T-cell (primary cell): ENCODE measurements at regions not wholly inside any gene's neighbourhood (a gene's known extent, or its start where the extent isn't known, plus 50 kb on each side); places are given as distances from the start of the nearest gene placed in this dataset.

Experiments
- ATAC-seq, 4 experiments: fragments of 200-7000 bp in 3 of 4; fragments of 150-1000 bp in 1 of 4; cut with Tn5 transposase; replicated peaks in 1 of 4; 1 replicate in 3 of 4; 2 replicates in 1 of 4; pipeline ENCODE4 v1.10.0; 2021; ENCODE audit warnings: moderate library complexity in 3 of 4, mild to moderate bottlenecking in 2 of 4, moderate number of reproducible peaks in 1 of 4
- CTCF ChIA-PET, 2 donors: fragments of 300-600 bp; sonication (Branson Sonifier 250); formaldehyde crosslinking; loops; one replicate each; lab custom pipeline; 2022; ENCODE audit warnings: antibody characterized with exemption in 2 of 2; lab: Charles Lee
- POLR2A ChIA-PET, 2 donors: fragments of 300-600 bp; sonication (Branson Sonifier 250); formaldehyde crosslinking; loops; one replicate each; lab custom pipeline; 2022; ENCODE audit warnings: antibody characterized with exemption in 2 of 2; lab: Charles Lee
- DNase-seq, 35 experiments: peaks; one replicate each; pipeline versions ENCODE4 v3.0.0 to v3.0.0-alpha.2; 2013 to 2023
- H3K27ac ChIP-seq: one replicate; pipeline ENCODE4 v1.5.1; 2013; ENCODE audit warnings: low read length
- H3K27me3 ChIP-seq, 2 experiments: replicated peaks in 1 of 2; 1 replicate in 1 of 2; 2 replicates in 1 of 2; pipeline versions ENCODE4 v1.6.1 to v1.7.0; 2013; ENCODE audit warnings: low read length in 1 of 2, mixed read lengths in 1 of 2; ENCODE audit not compliant: control insufficient read depth in 2 of 2, insufficient read depth in 2 of 2; ENCODE audit errors: extremely low read depth in 1 of 2
- H3K36me3 ChIP-seq, 2 donors: 1 replicate in 1 of 2; 2 replicates in 1 of 2; pipeline versions ENCODE4 v1.6.1 to v1.7.0; 2013; ENCODE audit warnings: low read length in 1 of 2; ENCODE audit not compliant: control insufficient read depth in 2 of 2, insufficient read depth in 1 of 2; ENCODE audit errors: extremely low read depth in 1 of 2
- H3K4me1 ChIP-seq, 2 experiments: 1 replicate in 1 of 2; 2 replicates in 1 of 2; pipeline versions ENCODE4 v1.6.1 to v1.7.0; 2013; ENCODE audit warnings: low read length in 2 of 2, mixed read lengths in 1 of 2; ENCODE audit not compliant: insufficient read depth in 2 of 2, control insufficient read depth in 1 of 2; ENCODE audit errors: extremely low read depth in 1 of 2
- H3K4me3 ChIP-seq, 2 donors: 1 replicate in 1 of 2; 2 replicates in 1 of 2; pipeline versions ENCODE4 v1.5.1 to v1.7.0; 2013; ENCODE audit warnings: mild to moderate bottlenecking in 2 of 2, low read length in 1 of 2, moderate library complexity in 1 of 2; ENCODE audit not compliant: control insufficient read depth in 1 of 2; ENCODE audit errors: extremely low read depth in 1 of 2
- H3K9me3 ChIP-seq: 2 replicates; pipeline ENCODE4 v1.7.0; 2013
- H3K27ac Mint-ChIP-seq, 2 donors: one replicate each; pipeline ENCODE4 v1.8.0; 2020 to 2021; ENCODE audit warnings: mild to moderate bottlenecking in 2 of 2, mixed read lengths in 2 of 2
- H3K27me3 Mint-ChIP-seq, 2 donors: one replicate each; pipeline ENCODE4 v1.8.0; 2021 to 2022; ENCODE audit warnings: mixed read lengths in 2 of 2
- H3K36me3 Mint-ChIP-seq: one replicate; pipeline ENCODE4 v1.8.0; 2021; ENCODE audit warnings: mixed read lengths
- H3K4me1 Mint-ChIP-seq, 3 donors: one replicate each; pipeline ENCODE4 v1.8.0; 2020 to 2022; ENCODE audit warnings: mixed read lengths in 3 of 3, mild to moderate bottlenecking in 1 of 3
- H3K4me3 Mint-ChIP-seq, 3 donors: one replicate each; pipeline ENCODE4 v1.8.0; 2020 to 2022; ENCODE audit warnings: mild to moderate bottlenecking in 3 of 3, mixed read lengths in 3 of 3, moderate library complexity in 3 of 3
- H3K9me3 Mint-ChIP-seq, 3 donors: one replicate each; pipeline ENCODE4 v1.8.0; 2020 to 2022; ENCODE audit warnings: mixed read lengths in 3 of 3
- WGBS: methylation state at CpG from one replicate; pipeline ENCODE4 v1.1.5; 2013; ENCODE audit warnings: missing lambda C conversion rate; ENCODE audit not compliant: insufficient coverage; 5-methylcytosine and 5-hydroxymethylcytosine counted together

DNA sequence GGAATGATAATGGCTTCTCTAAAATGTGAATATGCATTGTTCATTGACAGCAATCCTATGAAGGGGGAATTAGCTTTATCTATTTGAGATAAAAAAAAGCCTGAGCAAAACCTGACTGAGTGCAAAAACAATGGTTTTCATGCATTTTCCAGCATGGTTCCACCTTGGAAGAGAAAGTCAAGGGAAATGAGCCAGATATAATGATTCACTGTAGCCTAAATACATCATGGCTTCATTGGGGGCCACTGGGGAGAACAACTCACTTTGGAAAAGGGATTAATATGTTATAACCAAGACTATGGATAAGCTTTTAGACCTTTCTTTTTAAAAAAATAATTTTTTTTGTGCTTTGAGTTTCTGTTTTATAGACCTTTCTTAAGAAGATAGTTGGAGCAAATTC, 679.7 kb downstream of the NYAP2 start:
- Histone ChIP-seq H3K27me3 (no peaks in the 10 kb centered on the region), H3K27ac (no peak overlapping the region), H3K9me3 (no peaks in the 10 kb centered on the region), H3K4me1 (no peaks in the 10 kb centered on the region), H3K36me3 (no peaks in the 10 kb centered on the region), H3K4me3 (no peak overlapping the region)
- peaks cover 0 to 8% of the 10 kb centered on the region in 2 donors for H3K27me3 Mint-ChIP-seq
- no peaks in the 10 kb centered on the region for H3K4me1 Mint-ChIP-seq
- ChIA-PET POLR2A (no interaction called here), CTCF (no interaction called here)
- H3K4me3 Mint-ChIP-seq, result no peak overlapping the region
- H3K27ac Mint-ChIP-seq, result no peak overlapping the region
- H3K36me3 Mint-ChIP-seq, result no peaks in the 10 kb centered on the region
- no peaks in the 10 kb centered on the region for H3K9me3 Mint-ChIP-seq
- DNase-seq, result no peak
- ATAC-seq, result no peak

DNA sequence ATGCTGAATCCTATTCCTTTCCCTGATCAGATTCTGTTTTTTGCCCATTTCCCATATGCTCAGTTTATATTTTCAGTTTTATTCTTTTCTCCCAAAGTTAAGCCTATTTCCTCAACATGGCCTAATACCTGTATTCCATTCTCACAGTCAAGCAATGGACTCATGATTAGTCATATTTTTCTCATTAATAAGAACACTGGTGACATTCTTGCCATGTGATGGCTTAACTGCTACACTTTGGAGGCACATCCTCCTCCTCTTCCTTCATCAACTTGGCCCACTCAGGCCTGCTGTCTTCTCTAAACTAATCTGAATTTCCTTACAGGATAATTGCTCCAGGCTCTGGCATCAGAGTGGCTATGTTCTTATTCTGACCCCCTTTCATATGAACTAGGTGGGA, 679.2 kb downstream of the NYAP2 start:
- CTCF ChIA-PET, result no interaction called here
- no peaks in the 10 kb centered on the region for H3K9me3 Mint-ChIP-seq

DNA sequence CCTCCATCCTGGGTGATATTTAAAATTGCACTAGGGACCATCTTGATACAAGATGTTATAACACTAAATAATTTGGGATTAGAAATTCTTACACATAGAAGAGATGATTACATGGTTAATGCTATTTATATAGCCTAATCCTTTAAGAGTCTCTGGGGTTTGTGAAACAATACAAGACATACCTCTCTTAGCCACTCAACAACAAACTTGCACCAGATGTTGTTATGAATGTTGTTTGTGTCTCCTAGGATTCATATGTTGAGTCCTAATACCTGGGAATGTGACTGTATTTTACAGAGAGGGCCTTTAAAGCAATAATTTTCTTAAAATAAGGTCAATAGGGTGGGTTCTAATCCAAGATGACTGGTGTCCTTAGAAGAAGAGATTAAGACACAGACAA, 678.3 kb downstream of the NYAP2 start:
- Histone ChIP-seq H3K4me1 (no peaks in the 10 kb centered on the region), H3K9me3 (no peaks in the 10 kb centered on the region), H3K36me3 (no peaks in the 10 kb centered on the region), H3K27me3 (no peaks in the 10 kb centered on the region), H3K4me3 (no peak overlapping the region), H3K27ac (no peak overlapping the region)
- Mint-ChIP-seq H3K36me3 (no peaks in the 10 kb centered on the region), H3K4me3 (no peak overlapping the region), H3K9me3 (no peaks in the 10 kb centered on the region), H3K4me1 (no peaks in the 10 kb centered on the region), H3K27me3 (peaks cover 0 to 8% of the 10 kb centered on the region in 2 donors), H3K27ac (no peak overlapping the region)
- DNase-seq, result no peak
- CTCF ChIA-PET, result no interaction called here
- POLR2A ChIA-PET, result no interaction called here
- no peak for ATAC-seq

More for the DNA sequence above, 679.2 kb downstream of the NYAP2 start:
- POLR2A ChIA-PET, result no interaction called here
- H3K4me1 ChIP-seq, result no peaks in the 10 kb centered on the region
- H3K27ac ChIP-seq, result no peak overlapping the region
- H3K9me3 ChIP-seq, result no peaks in the 10 kb centered on the region
- no peak overlapping the region for H3K4me3 ChIP-seq
- H3K4me3 Mint-ChIP-seq, result no peak overlapping the region
- H3K36me3 Mint-ChIP-seq, result no peaks in the 10 kb centered on the region
- peaks cover 0 to 8% of the 10 kb centered on the region in 2 donors for H3K27me3 Mint-ChIP-seq
- H3K27me3 ChIP-seq, result no peaks in the 10 kb centered on the region
- H3K4me1 Mint-ChIP-seq, result no peaks in the 10 kb centered on the region
- DNase-seq (no peak), ATAC-seq (no peak)
- no peak overlapping the region for H3K27ac Mint-ChIP-seq
- no peaks in the 10 kb centered on the region for H3K36me3 ChIP-seq

DNA sequence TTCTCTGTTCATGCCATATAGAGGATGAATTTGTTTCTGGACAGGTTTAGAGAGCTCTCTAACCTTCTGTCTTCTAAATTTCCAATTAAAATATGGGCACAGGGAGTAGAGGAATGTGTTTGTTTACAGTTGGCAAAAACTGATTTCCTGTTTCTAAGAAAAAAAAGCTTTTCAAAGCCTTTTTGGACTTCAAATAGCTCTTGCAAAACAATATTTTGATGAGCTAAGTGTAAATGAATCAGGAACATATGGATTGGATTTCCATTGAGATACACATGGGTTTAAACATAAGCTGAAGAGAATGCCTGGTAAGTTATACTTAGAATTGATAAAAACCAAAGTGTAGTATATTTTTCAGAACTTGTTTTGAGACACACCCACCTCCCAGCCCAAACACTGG, 677.5 kb downstream of the NYAP2 start:
- H3K36me3 Mint-ChIP-seq, result no peaks in the 10 kb centered on the region

DNA sequence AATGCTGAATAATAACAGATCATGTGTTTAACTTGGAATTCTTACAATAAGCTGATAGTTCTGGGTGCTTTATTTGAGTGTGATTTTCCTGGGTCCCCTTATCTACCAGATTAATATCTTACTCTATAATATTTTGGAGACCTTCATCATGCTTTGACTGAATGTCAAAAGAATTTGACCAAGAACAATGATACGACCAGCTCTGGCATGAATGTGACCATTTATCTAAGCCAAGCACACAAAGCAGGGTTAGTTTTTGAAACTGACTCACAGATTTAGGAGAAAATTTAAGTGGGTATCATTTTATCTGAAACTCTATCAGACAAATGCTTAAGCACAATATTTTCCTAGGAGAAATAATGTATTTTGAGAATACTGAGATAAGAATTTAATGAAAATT, 677.0 kb downstream of the NYAP2 start:
- Histone ChIP-seq H3K9me3 (no peaks in the 10 kb centered on the region), H3K4me1 (no peaks in the 10 kb centered on the region), H3K36me3 (no peaks in the 10 kb centered on the region), H3K27me3 (no peaks in the 10 kb centered on the region), H3K27ac (no peak overlapping the region), H3K4me3 (no peak overlapping the region)
- DNase-seq, result no peak
- no peaks in the 10 kb centered on the region for H3K9me3 Mint-ChIP-seq
- WGBS, result no CpG with 5 or more reads among the region's 1 CpG
- H3K27me3 Mint-ChIP-seq, result peaks cover 0 to 8% of the 10 kb centered on the region in 2 donors
- H3K36me3 Mint-ChIP-seq, result no peaks in the 10 kb centered on the region
- ChIA-PET POLR2A (no interaction called here), CTCF (no interaction called here)
- no peak for ATAC-seq
- no peak overlapping the region for H3K4me3 Mint-ChIP-seq
- no peak overlapping the region for H3K27ac Mint-ChIP-seq
- H3K4me1 Mint-ChIP-seq, result no peaks in the 10 kb centered on the region

More for the DNA sequence above, 677.5 kb downstream of the NYAP2 start:
- no peak overlapping the region for H3K4me3 Mint-ChIP-seq
- POLR2A ChIA-PET, result no interaction called here
- Histone ChIP-seq H3K4me1 (no peaks in the 10 kb centered on the region), H3K27me3 (no peaks in the 10 kb centered on the region), H3K9me3 (no peaks in the 10 kb centered on the region), H3K36me3 (no peaks in the 10 kb centered on the region), H3K4me3 (no peak overlapping the region), H3K27ac (no peak overlapping the region)
- CTCF ChIA-PET, result no interaction called here
- no peak for DNase-seq
- ATAC-seq, result no peak
- H3K27ac Mint-ChIP-seq, result no peak overlapping the region
- no peaks in the 10 kb centered on the region for H3K9me3 Mint-ChIP-seq
- no peaks in the 10 kb centered on the region for H3K4me1 Mint-ChIP-seq
- H3K27me3 Mint-ChIP-seq, result peaks cover 0 to 8% of the 10 kb centered on the region in 2 donors

DNA sequence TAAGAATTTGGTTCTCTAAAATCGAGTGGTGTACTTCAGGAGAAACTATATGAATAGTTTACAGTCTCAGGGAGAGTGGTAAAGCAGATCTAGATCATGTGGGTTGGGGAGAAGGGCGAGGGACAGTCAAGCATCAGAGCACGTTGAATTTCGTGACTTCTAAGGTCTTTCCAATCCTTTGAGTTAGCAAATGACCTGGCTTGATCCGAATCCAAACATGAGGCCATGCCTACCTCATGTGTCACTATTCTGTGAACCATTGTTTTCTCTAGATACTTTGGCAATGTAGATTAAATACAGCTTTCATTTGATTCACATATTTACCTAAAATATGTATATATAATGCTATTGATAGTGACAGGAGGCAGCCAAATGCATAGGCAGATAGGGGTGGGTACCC, 674.9 kb downstream of the NYAP2 start:
- 63% methylated on average over 4 of the region's 5 CpGs for WGBS
- Mint-ChIP-seq H3K9me3 (no peaks in the 10 kb centered on the region), H3K4me3 (no peak overlapping the region), H3K4me1 (no peaks in the 10 kb centered on the region), H3K36me3 (no peaks in the 10 kb centered on the region), H3K27ac (no peak overlapping the region), H3K27me3 (peaks cover 0 to 8% of the 10 kb centered on the region in 2 donors)
- ChIA-PET CTCF (no interaction called here), POLR2A (no interaction called here)
- ATAC-seq (no peak), DNase-seq (no peak)
- Histone ChIP-seq H3K4me1 (no peaks in the 10 kb centered on the region), H3K36me3 (no peaks in the 10 kb centered on the region), H3K27me3 (no peaks in the 10 kb centered on the region), H3K9me3 (no peaks in the 10 kb centered on the region), H3K4me3 (no peak overlapping the region), H3K27ac (no peak overlapping the region)

DNA sequence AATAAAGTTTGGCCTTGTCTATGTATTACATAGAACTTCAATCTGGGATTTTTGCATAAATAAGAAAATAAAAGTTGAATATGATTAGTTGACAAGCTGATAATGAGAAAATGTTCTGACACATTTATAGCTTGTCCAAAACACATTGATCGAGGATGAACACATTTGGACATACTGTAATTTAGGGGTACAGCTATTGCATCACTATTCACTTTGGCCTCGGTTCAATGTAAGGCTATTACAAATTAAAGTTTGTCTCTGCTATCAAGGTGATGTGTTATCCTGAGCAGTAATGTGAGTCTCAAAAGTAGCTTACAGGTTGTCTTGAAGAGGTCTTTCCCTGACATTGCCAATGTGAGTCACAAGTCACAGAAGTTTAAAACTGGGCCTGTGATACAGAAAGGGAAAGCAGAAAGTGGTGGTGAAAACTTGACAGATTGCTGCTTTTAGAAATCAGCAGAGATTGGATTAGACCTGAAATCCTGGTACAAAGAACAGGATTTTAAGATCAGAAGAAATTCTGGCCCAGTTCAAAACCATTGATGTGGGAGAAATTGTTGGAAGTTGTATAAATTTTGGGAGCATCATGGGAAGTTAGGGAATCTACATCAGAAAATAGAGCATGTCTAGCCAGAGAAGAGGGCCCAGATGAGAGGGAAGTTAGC, 674.1 kb downstream of the NYAP2 start:
- Mint-ChIP-seq H3K4me3 (no peak overlapping the region), H3K9me3 (no peaks in the 10 kb centered on the region), H3K4me1 (no peaks in the 10 kb centered on the region), H3K27ac (no peak overlapping the region), H3K27me3 (peaks cover 0 to 3% of the 10 kb centered on the region in 2 donors), H3K36me3 (no peaks in the 10 kb centered on the region)
- WGBS, result no CpG with 5 or more reads among the region's 2 CpGs
- Histone ChIP-seq H3K27me3 (no peaks in the 10 kb centered on the region), H3K27ac (no peak overlapping the region), H3K4me1 (no peaks in the 10 kb centered on the region), H3K36me3 (no peaks in the 10 kb centered on the region), H3K4me3 (no peak overlapping the region), H3K9me3 (no peaks in the 10 kb centered on the region)
- POLR2A ChIA-PET, result no interaction called here
- ATAC-seq (no peak), DNase-seq (no peak)
- CTCF ChIA-PET, result no interaction called here
